ENCODE measurements at regions not wholly inside any gene's neighbourhood (a gene's known extent, or its start where the extent isn't known, plus 50 kb on each side); places are given as distances from the start of the nearest gene placed in this dataset.

- H3K4me1 ChIP-seq (ENCODE audit: control insufficient read depth, insufficient read depth, low read length) = no peaks in the 10 kb centered on the region
- no peak overlapping the region for H3K27ac ChIP-seq (ENCODE audit: low read length)
- DNase-seq = no peak
- 100% methylated on average over 1 of the region's 6 CpGs for WGBS (ENCODE audit: insufficient coverage, low lambda C conversion rate)
- no peaks in the 10 kb centered on the region for H3K36me3 ChIP-seq (ENCODE audit: control insufficient read depth, insufficient read depth, low read length)
- H3K27me3 ChIP-seq (ENCODE audit: control insufficient read depth, insufficient read depth, low read length) = no peaks in the 10 kb centered on the region
- no peaks in the 10 kb centered on the region for H3K9me3 ChIP-seq (ENCODE audit: control insufficient read depth, low read depth, low read length)
- no peak overlapping the region for H3K4me3 ChIP-seq (ENCODE audit: low read length)
Observed at GRCh38 chr4:140809676-140810075, 53.5 kb upstream of the TBC1D9 start.

- no peak overlapping the region for H3K27ac ChIP-seq (ENCODE audit: low read length)
- no peaks in the 10 kb centered on the region for H3K4me1 ChIP-seq (ENCODE audit: control insufficient read depth, insufficient read depth, low read length)
- 69% methylated on average over 2 of the region's 7 CpGs for WGBS (ENCODE audit: insufficient coverage, low lambda C conversion rate)
- no peak for DNase-seq
- H3K9me3 ChIP-seq (ENCODE audit: control insufficient read depth, low read depth, low read length) = no peaks in the 10 kb centered on the region
- H3K36me3 ChIP-seq (ENCODE audit: control insufficient read depth, insufficient read depth, low read length) = no peaks in the 10 kb centered on the region
- no peaks in the 10 kb centered on the region for H3K27me3 ChIP-seq (ENCODE audit: control insufficient read depth, insufficient read depth, low read length)
- H3K4me3 ChIP-seq (ENCODE audit: low read length) = no peak overlapping the region
Observed at GRCh38 chr4:140808256-140808655, 52.1 kb upstream of the TBC1D9 start.

DNA sequence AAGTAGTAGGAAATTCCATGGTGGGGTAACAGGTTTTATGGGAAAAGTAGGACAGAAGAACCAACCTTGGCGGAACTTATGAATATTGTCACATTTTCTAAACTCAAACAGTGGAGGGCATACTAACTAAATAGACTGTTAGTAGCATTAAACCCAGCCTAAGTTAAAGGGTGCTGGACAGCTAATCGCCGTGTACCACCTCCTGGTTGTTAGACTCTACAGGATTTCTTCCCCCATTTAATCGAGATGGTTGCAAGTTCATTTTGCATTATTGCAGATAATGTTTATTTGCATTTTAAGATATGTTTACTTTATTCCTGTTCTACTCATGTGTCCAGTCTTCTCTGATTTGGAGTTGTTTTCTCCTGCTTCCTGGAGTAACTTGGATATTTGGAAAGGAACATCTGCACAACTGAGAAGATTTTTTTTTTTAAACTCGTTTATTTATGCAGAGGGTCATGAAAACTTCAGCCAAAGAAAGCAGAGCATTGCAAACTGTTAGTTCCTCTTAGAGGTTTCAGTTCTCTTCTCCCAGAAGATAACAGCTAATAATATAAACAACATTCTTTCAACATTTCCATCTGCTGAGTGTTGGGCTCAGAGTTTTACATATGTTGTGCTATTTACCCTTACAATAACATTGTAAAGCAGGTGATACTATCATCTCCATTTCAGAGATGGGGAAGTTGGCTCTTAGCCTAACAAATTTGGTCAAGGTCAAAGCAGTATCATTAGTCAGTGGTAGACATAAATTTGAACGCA is 51.5 kb upstream of the TBC1D9 start:
- Histone ChIP-seq H3K4me1 (ENCODE audit: control insufficient read depth, insufficient read depth, low read length) (no peaks in the 10 kb centered on the region), H3K27me3 (ENCODE audit: control insufficient read depth, insufficient read depth, low read length) (no peaks in the 10 kb centered on the region), H3K9me3 (ENCODE audit: control insufficient read depth, low read depth, low read length) (no peaks in the 10 kb centered on the region), H3K36me3 (ENCODE audit: control insufficient read depth, insufficient read depth, low read length) (no peaks in the 10 kb centered on the region), H3K4me3 (ENCODE audit: low read length) (no peak overlapping the region), H3K27ac (ENCODE audit: low read length) (no peak overlapping the region)
- 90% methylated on average over 2 of the region's 6 CpGs for WGBS (ENCODE audit: insufficient coverage, low lambda C conversion rate)
- DNase-seq = peak in 1 of 2 donors; percentile 17

DNA sequence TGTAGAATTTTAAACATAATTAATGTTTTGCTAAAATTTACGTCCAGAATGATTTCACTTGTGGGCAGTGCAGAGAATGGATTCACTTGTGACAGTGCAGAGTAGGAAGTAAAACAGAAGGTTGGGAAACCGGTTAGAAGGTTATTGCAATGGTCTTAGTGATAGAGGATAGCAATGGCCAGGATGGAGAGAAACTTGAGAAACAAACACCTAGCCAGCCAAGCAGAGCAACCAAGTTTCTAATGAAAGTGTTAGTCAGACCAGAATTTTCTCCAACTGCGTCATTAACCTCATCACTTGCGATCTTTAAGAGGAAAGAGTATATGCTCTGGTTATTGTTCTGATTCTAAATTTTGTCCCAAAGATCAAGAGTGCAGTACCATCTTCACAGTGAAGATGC is 50.0 kb upstream of the TBC1D9 start:
- no peak overlapping the region for H3K27ac ChIP-seq (ENCODE audit: low read length)
- DNase-seq = no peak
- no peaks in the 10 kb centered on the region for H3K4me1 ChIP-seq (ENCODE audit: control insufficient read depth, insufficient read depth, low read length)
- H3K27me3 ChIP-seq (ENCODE audit: control insufficient read depth, insufficient read depth, low read length) = no peaks in the 10 kb centered on the region
- H3K36me3 ChIP-seq (ENCODE audit: control insufficient read depth, insufficient read depth, low read length) = no peaks in the 10 kb centered on the region
- no peaks in the 10 kb centered on the region for H3K9me3 ChIP-seq (ENCODE audit: control insufficient read depth, low read depth, low read length)
- WGBS (ENCODE audit: insufficient coverage, low lambda C conversion rate) = 100% methylated on average over 1 of the region's 4 CpGs
- no peak overlapping the region for H3K4me3 ChIP-seq (ENCODE audit: low read length)

Data from large intestine (tissue), 3 donors.